ENCODE measurements at regions not wholly inside any gene's neighbourhood (a gene's known extent, or its start where the extent isn't known, plus 50 kb on each side); places are given as distances from the start of the nearest gene placed in this dataset.

- no peaks in the 10 kb centered on the region for H3K27me3 ChIP-seq (replicated peaks; ENCODE audit: insufficient read depth, low read depth, low read length, poor library complexity)
- H3K27ac ChIP-seq (ENCODE audit: low read depth, low read length, poor library complexity, severe bottlenecking) = no peak overlapping the region
- H3K4me3 ChIP-seq (ENCODE audit: low read depth, low read length, poor library complexity, severe bottlenecking) = no peak overlapping the region
- intact Hi-C loops (cut with micrococcal nuclease; ENCODE audit: unreplicated experiment) = no loop called here
- no peaks in the 10 kb centered on the region for H3K4me1 ChIP-seq (ENCODE audit: insufficient read depth, low read length, poor library complexity, severe bottlenecking)
- CTCF ChIA-PET = no interaction called here
- TF ChIP-seq EZH2 (IDR thresholded peaks at IDR 0.05; ENCODE audit: borderline replicate concordance, low read depth, low read length, poor library complexity, severe bottlenecking) = no peak
- TF ChIP-seq CTCF (conservative IDR thresholded peaks at IDR 0.05; ENCODE audit: low read depth, low read length) = no peak
- H3K9me3 ChIP-seq (ENCODE audit: low read depth, low read length, poor library complexity, severe bottlenecking) = no peaks in the 10 kb centered on the region
- POLR2A ChIA-PET (ENCODE audit: low non-redundant PET) = no interaction called here
- BruUV-seq (replicated peaks) = no TSS peak
- no peaks in the 10 kb centered on the region for H3K36me3 ChIP-seq (ENCODE audit: insufficient read depth, low read length, poor library complexity, severe bottlenecking)
- no peak for DNase-seq (ENCODE audit: low spot score)
Measured at GRCh38 chr10:131679926-131680325, 220.9 kb upstream of the PPP2R2D start.

DNA sequence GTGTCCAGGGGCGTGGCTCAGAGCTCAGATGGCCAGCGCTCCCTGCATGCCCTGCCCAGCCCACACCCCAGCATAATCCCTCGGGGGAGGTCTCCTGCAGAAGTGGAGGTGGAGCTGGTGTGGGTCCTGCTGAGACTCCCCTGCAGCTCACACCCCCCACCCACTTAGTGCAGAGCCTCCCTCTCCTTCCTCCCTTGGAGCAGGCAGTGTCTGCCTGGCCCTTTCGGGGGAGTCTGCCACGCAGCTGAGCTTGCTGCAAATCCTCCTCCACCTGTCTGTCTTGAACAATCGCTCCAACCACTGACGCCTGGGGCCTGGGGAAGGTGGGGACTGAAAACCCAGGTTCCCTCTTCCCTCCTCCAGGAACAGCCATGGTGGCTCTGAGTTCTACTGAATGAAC is 219.7 kb upstream of the PPP2R2D start:
- ChIA-PET POLR2A (ENCODE audit: low non-redundant PET) (no interaction called here), CTCF (no interaction called here)
- no peak for DNase-seq (ENCODE audit: low spot score)
- H3K4me1 ChIP-seq (ENCODE audit: insufficient read depth, low read length, poor library complexity, severe bottlenecking) = no peaks in the 10 kb centered on the region
- no peak overlapping the region for H3K4me3 ChIP-seq (ENCODE audit: low read depth, low read length, poor library complexity, severe bottlenecking)
- H3K36me3 ChIP-seq (ENCODE audit: insufficient read depth, low read length, poor library complexity, severe bottlenecking) = no peaks in the 10 kb centered on the region
- no peak overlapping the region for H3K27ac ChIP-seq (ENCODE audit: low read depth, low read length, poor library complexity, severe bottlenecking)
- no peaks in the 10 kb centered on the region for H3K27me3 ChIP-seq (replicated peaks; ENCODE audit: insufficient read depth, low read depth, low read length, poor library complexity)
- H3K9me3 ChIP-seq (ENCODE audit: low read depth, low read length, poor library complexity, severe bottlenecking) = no peaks in the 10 kb centered on the region
- intact Hi-C loops (cut with micrococcal nuclease; ENCODE audit: unreplicated experiment) = no loop called here
- no peak for TF ChIP-seq EZH2 (IDR thresholded peaks at IDR 0.05; ENCODE audit: borderline replicate concordance, low read depth, low read length, poor library complexity, severe bottlenecking)
- no peak for TF ChIP-seq CTCF (conservative IDR thresholded peaks at IDR 0.05; ENCODE audit: low read depth, low read length)
- no TSS peak for BruUV-seq (replicated peaks)

DNA sequence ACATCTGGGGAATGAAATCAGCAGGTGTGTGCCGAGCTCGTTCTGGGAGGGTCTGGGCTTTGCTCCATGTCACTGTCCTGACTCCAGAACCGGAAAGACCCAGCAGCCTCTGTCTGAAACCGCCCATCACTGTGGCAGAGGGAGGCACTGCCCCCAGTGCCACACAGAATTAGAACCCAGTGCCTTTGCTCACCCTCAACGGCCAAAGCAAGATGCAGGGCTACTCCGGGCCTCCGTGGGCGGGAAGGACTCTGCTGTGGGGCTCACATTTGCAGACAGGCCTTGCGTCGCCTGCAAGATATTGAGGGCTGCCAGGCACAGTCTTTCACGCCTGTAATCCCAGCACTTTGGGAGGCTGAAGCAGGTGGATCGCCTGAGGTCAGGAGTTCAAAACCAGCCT is 219.2 kb upstream of the PPP2R2D start:
- Histone ChIP-seq H3K27me3 (replicated peaks; ENCODE audit: insufficient read depth, low read depth, low read length, poor library complexity) (no peaks in the 10 kb centered on the region), H3K27ac (ENCODE audit: low read depth, low read length, poor library complexity, severe bottlenecking) (no peak overlapping the region), H3K4me1 (ENCODE audit: insufficient read depth, low read length, poor library complexity, severe bottlenecking) (no peaks in the 10 kb centered on the region), H3K9me3 (ENCODE audit: low read depth, low read length, poor library complexity, severe bottlenecking) (no peaks in the 10 kb centered on the region), H3K36me3 (ENCODE audit: insufficient read depth, low read length, poor library complexity, severe bottlenecking) (no peaks in the 10 kb centered on the region), H3K4me3 (ENCODE audit: low read depth, low read length, poor library complexity, severe bottlenecking) (no peak overlapping the region)
- CTCF ChIA-PET = no interaction called here
- no peak for DNase-seq (ENCODE audit: low spot score)
- TF ChIP-seq CTCF (conservative IDR thresholded peaks at IDR 0.05; ENCODE audit: low read depth, low read length) (no peak), EZH2 (IDR thresholded peaks at IDR 0.05; ENCODE audit: borderline replicate concordance, low read depth, low read length, poor library complexity, severe bottlenecking) (no peak)
- intact Hi-C loops (cut with micrococcal nuclease; ENCODE audit: unreplicated experiment) = no loop called here
- POLR2A ChIA-PET (ENCODE audit: low non-redundant PET) = no interaction called here
- BruUV-seq (replicated peaks) = no TSS peak
